Activated T-helper 2 cell treated with anti-CD3 and anti-CD28 coated beads, Interferon-gamma antibody, Interleukin-2, Interleukin-4, amounts not matched to agents 10 μg/mL and 5 μg/mL and 100 μg/mL, durations not matched to agents 14 hours and 24 hours and 36 hours (primary cell): ENCODE measurements at regions not wholly inside any gene's neighbourhood (a gene's known extent, or its start where the extent isn't known, plus 50 kb on each side); places are given as distances from the start of the nearest gene placed in this dataset.

Experiments
- DNase-seq: peaks from one replicate; pipeline ENCODE4 v3.0.0; 2021; ENCODE audit warnings: low spot score
- H3K27ac Mint-ChIP-seq: one replicate; pipeline ENCODE4 v1.8.0; 2021; ENCODE audit warnings: mixed read lengths
- H3K27me3 Mint-ChIP-seq: one replicate; pipeline ENCODE4 v1.8.0; 2021; ENCODE audit warnings: low read depth, mixed read lengths
- H3K36me3 Mint-ChIP-seq: one replicate; pipeline ENCODE4 v1.8.0; 2021; ENCODE audit warnings: low read depth, mixed read lengths
- H3K4me1 Mint-ChIP-seq: one replicate; pipeline ENCODE4 v1.8.0; 2021; ENCODE audit warnings: low read depth, mixed read lengths
- H3K4me3 Mint-ChIP-seq: one replicate; pipeline ENCODE4 v1.8.0; 2021; ENCODE audit warnings: low read depth, mild to moderate bottlenecking, moderate library complexity, mixed read lengths
- H3K9me3 Mint-ChIP-seq: one replicate; pipeline ENCODE4 v1.8.0; 2021; ENCODE audit warnings: mixed read lengths
- intact Hi-C: fragments of 100-400 bp; cut with micrococcal nuclease; formaldehyde crosslinking; loops from one replicate; pipeline ENCODE4 v1.15.1; 2023

- intact Hi-C loops, result no loop called here
- H3K9me3 Mint-ChIP-seq, result peaks cover 63% of the 10 kb centered on the region
- no peak for DNase-seq
- H3K27me3 Mint-ChIP-seq, result no peaks in the 10 kb centered on the region
- H3K27ac Mint-ChIP-seq, result no peak overlapping the region
- no peak overlapping the region for H3K4me3 Mint-ChIP-seq
- no peaks in the 10 kb centered on the region for H3K4me1 Mint-ChIP-seq
- H3K36me3 Mint-ChIP-seq, result no peaks in the 10 kb centered on the region
Observed at GRCh38 chr5:12488161-12488560, 583.9 kb upstream of the CTNND2 start.

DNA sequence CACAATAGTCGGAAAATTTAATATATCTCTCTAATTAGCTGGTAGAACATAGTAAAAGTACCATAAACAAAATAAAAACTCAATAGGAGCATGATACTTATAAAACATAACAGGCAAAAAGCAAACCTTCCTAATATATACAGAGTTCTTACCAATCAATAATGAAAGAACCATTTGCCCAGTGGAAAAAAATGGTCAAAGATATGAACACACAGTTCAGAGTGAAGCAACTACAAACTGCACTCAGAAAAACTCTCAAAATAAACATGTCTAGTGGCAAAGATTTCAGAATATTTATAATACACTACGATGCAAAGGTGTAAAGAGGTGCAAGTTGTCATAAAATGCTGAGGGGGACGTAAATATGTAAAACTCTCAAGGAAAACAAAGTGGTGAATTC is 576.2 kb upstream of the CTNND2 start:
- Mint-ChIP-seq H3K4me1 (no peaks in the 10 kb centered on the region), H3K27me3 (no peaks in the 10 kb centered on the region), H3K4me3 (no peak overlapping the region), H3K9me3 (peaks cover 39% of the 10 kb centered on the region), H3K36me3 (no peaks in the 10 kb centered on the region), H3K27ac (no peak overlapping the region)
- DNase-seq, result no peak
- intact Hi-C loops, result no loop called here

GRCh38 chr5:12477554-12477953 is 573.3 kb upstream of the CTNND2 start:
- Mint-ChIP-seq H3K9me3 (peaks cover 42% of the 10 kb centered on the region), H3K4me1 (no peaks in the 10 kb centered on the region), H3K27me3 (no peaks in the 10 kb centered on the region), H3K4me3 (no peak overlapping the region), H3K27ac (no peak overlapping the region), H3K36me3 (no peaks in the 10 kb centered on the region)
- intact Hi-C loops, result no loop called here
- no peak for DNase-seq

DNA sequence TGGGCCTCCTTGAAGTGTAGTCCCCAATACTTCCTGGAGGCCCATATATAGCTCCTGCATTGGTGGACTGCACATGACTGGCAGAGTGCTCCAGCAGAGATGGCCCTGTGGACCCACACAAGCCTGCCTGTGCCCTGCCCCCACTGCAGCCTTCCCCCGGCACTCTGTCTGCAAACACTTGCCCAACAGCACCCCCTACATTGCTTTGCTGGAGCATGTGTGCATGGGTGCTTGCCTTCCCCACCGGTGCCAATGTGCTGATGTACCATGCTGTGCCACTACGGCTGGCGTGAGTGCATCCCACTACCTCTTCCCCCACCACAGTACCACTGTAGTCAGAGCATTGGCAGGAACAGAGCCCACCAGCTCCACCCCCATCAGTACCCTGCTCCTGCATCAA is 563.6 kb upstream of the CTNND2 start:
- intact Hi-C loops, result no loop called here
- Mint-ChIP-seq H3K4me3 (no peak overlapping the region), H3K27ac (no peak overlapping the region), H3K9me3 (peaks cover 69% of the 10 kb centered on the region), H3K36me3 (no peaks in the 10 kb centered on the region), H3K4me1 (no peaks in the 10 kb centered on the region), H3K27me3 (no peaks in the 10 kb centered on the region)
- DNase-seq, result no peak

GRCh38 chr5:12460493-12461261 is 556.4 kb upstream of the CTNND2 start:
- H3K27ac Mint-ChIP-seq, result no peak overlapping the region

DNA sequence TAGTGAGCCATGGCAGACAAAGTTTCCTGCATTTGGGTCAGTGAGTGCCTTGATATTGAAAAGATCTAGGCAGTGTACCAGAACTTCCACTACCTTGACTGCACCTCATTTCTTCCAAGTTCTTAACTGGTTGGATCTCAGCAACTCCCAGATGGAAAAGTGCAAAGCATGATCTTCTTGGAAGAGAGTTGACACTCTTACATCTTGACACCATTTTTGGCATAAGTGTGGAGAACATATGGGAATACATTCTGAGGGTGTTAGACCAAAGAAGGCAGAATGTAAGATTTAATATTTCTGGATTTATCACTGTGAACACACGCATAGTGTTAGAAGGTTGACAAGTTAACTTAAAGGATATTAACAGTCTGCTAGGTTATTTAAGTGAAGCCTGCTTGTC is 555.1 kb upstream of the CTNND2 start:
- intact Hi-C loops, result no loop called here
- Mint-ChIP-seq H3K4me1 (no peaks in the 10 kb centered on the region), H3K36me3 (no peaks in the 10 kb centered on the region), H3K9me3 (peaks cover 27% of the 10 kb centered on the region), H3K27ac (no peak overlapping the region), H3K27me3 (no peaks in the 10 kb centered on the region), H3K4me3 (no peak overlapping the region)
- DNase-seq, result no peak

More at GRCh38 chr5:12460493-12461261, 556.4 kb upstream of the CTNND2 start:
- Mint-ChIP-seq H3K36me3 (no peaks in the 10 kb centered on the region), H3K4me1 (no peaks in the 10 kb centered on the region), H3K4me3 (no peak overlapping the region), H3K9me3 (peaks cover 32% of the 10 kb centered on the region), H3K27me3 (no peaks in the 10 kb centered on the region)
- no peak for DNase-seq
- intact Hi-C loops, result no loop called here

DNA sequence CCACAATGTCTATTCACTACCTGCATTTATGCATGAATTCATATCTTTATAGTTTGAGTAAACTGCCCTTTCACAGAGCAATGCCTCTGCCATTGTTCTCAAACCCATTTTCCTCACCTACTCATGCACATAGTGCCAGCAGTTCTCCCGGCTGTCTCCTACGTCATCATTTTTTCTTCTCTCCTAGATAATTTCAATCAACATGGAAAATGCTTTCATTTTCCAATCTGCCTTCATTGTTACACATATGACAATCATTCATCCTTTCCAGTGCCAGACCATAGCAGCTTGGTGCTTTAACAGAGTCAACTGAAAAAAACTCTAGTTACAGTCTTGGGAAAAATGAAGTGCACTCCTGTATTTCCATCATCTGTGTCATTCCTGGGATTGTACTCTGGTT is 514.8 kb upstream of the CTNND2 start:
- H3K27ac Mint-ChIP-seq, result no peak overlapping the region
- intact Hi-C loops, result no loop called here
- H3K9me3 Mint-ChIP-seq, result peaks cover 21% of the 10 kb centered on the region
- H3K27me3 Mint-ChIP-seq, result no peaks in the 10 kb centered on the region
- no peak overlapping the region for H3K4me3 Mint-ChIP-seq
- no peaks in the 10 kb centered on the region for H3K36me3 Mint-ChIP-seq
- DNase-seq, result no peak
- no peaks in the 10 kb centered on the region for H3K4me1 Mint-ChIP-seq

DNA sequence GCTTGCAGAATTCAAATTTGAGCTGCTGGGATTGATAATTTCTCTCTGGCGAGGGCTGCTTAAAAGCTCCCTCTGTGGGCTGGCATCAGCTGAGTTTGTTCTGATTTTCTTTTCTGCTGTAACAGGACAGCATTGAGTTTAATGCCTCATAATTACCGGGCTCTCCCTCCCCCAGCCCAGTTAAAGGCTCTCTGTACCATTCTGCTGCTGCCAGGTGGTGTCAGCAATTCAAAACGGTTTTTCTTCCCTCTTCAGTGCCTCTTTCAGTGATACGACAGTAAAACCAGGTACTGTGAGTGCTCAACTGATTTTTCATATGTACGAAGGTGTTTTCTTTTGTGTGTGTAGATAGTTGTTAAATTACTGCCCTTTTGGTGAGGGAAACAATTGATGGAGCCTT is 509.3 kb upstream of the CTNND2 start:
- H3K27me3 Mint-ChIP-seq, result no peaks in the 10 kb centered on the region
- intact Hi-C loops, result no loop called here
- H3K4me3 Mint-ChIP-seq, result no peak overlapping the region
- H3K4me1 Mint-ChIP-seq, result no peaks in the 10 kb centered on the region
- peaks cover 57% of the 10 kb centered on the region for H3K9me3 Mint-ChIP-seq
- H3K36me3 Mint-ChIP-seq, result no peaks in the 10 kb centered on the region
- DNase-seq, result no peak
- H3K27ac Mint-ChIP-seq, result no peak overlapping the region

- no peaks in the 10 kb centered on the region for H3K27me3 Mint-ChIP-seq
- DNase-seq, result no peak
- no peaks in the 10 kb centered on the region for H3K4me1 Mint-ChIP-seq
- H3K9me3 Mint-ChIP-seq, result peaks cover 61% of the 10 kb centered on the region
- no peak overlapping the region for H3K4me3 Mint-ChIP-seq
- intact Hi-C loops, result no loop called here
- no peaks in the 10 kb centered on the region for H3K36me3 Mint-ChIP-seq
- no peak overlapping the region for H3K27ac Mint-ChIP-seq
Observed at GRCh38 chr5:12413075-12413474, 508.8 kb upstream of the CTNND2 start.

DNA sequence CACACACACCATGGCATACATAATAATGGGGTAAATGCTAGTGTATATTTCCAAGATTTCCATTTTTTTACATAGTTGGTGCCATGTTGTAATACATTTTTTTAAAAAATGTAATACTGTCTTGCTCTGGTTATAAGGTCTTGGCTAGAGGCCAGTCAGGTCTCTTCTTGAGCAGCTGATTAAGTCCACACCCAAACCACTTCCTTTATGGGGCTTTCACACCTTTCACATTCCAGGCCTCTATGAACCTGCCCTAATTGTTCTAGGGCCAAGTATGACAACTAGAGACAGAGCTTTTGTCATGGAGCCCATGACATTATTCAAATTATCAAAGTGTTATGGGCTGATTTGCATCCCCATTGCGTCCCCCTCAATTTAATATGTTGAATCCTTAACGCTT is 495.6 kb upstream of the CTNND2 start:
- intact Hi-C loops, result no loop called here
- H3K36me3 Mint-ChIP-seq, result no peaks in the 10 kb centered on the region
- no peaks in the 10 kb centered on the region for H3K4me1 Mint-ChIP-seq
- DNase-seq, result no peak
- H3K4me3 Mint-ChIP-seq, result no peak overlapping the region
- no peak overlapping the region for H3K27ac Mint-ChIP-seq
- no peaks in the 10 kb centered on the region for H3K27me3 Mint-ChIP-seq
- H3K9me3 Mint-ChIP-seq, result peaks cover 41% of the 10 kb centered on the region

- intact Hi-C loops, result no loop called here
- Mint-ChIP-seq H3K27me3 (no peaks in the 10 kb centered on the region), H3K4me3 (no peak overlapping the region), H3K4me1 (no peaks in the 10 kb centered on the region), H3K9me3 (peaks cover 25% of the 10 kb centered on the region), H3K36me3 (no peaks in the 10 kb centered on the region), H3K27ac (no peak overlapping the region)
- DNase-seq, result no peak
Observed at GRCh38 chr5:12392246-12392645, 488.0 kb upstream of the CTNND2 start.

GRCh38 chr5:12385095-12385494 is 480.8 kb upstream of the CTNND2 start:
- peaks cover 61% of the 10 kb centered on the region for H3K9me3 Mint-ChIP-seq
- H3K4me1 Mint-ChIP-seq, result no peaks in the 10 kb centered on the region
- no peak for DNase-seq
- intact Hi-C loops, result no loop called here
- H3K27me3 Mint-ChIP-seq, result no peaks in the 10 kb centered on the region
- no peak overlapping the region for H3K27ac Mint-ChIP-seq
- H3K36me3 Mint-ChIP-seq, result no peaks in the 10 kb centered on the region
- H3K4me3 Mint-ChIP-seq, result no peak overlapping the region

DNA sequence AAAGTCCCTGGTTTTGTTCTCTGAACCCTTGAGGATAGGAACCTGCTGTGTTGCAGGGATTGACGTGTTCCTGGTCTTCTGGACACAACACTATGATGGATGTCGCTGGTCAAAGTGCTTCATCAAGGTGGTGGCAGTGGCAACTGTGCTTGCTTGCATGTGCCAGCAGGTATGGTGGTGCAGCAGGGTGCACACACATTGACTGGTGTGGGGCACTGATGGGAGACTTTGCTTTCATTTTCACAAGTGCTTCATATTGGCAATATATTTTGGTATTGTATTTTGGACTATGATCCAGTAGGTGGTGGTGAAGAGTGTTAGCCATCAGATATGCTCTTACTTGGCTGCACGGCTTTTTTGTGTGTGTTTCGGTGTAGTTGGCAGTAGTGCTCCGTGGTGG is 479.8 kb upstream of the CTNND2 start:
- Mint-ChIP-seq H3K4me1 (no peaks in the 10 kb centered on the region), H3K27ac (no peak overlapping the region)
- DNase-seq, result no peak

GRCh38 chr5:12367973-12368372 is 463.7 kb upstream of the CTNND2 start:
- no peak overlapping the region for H3K4me3 Mint-ChIP-seq
- no peak overlapping the region for H3K27ac Mint-ChIP-seq
- H3K36me3 Mint-ChIP-seq, result no peaks in the 10 kb centered on the region
- intact Hi-C loops, result no loop called here
- H3K27me3 Mint-ChIP-seq, result no peaks in the 10 kb centered on the region
- DNase-seq, result no peak
- no peaks in the 10 kb centered on the region for H3K4me1 Mint-ChIP-seq
- peaks cover 24% of the 10 kb centered on the region for H3K9me3 Mint-ChIP-seq

More for the DNA sequence above, 479.8 kb upstream of the CTNND2 start:
- H3K27me3 Mint-ChIP-seq, result no peaks in the 10 kb centered on the region
- peaks cover 67% of the 10 kb centered on the region for H3K9me3 Mint-ChIP-seq
- intact Hi-C loops, result no loop called here
- no peak overlapping the region for H3K4me3 Mint-ChIP-seq
- H3K36me3 Mint-ChIP-seq, result no peaks in the 10 kb centered on the region
